PFSK-1 (cell line): ENCODE measurements at regions not wholly inside any gene's neighbourhood (a gene's known extent, or its start where the extent isn't known, plus 50 kb on each side); places are given as distances from the start of the nearest gene placed in this dataset.

ENCODE experiments used
- POLR2AphosphoS5 ChIP-seq: IDR thresholded peaks from 2 replicates; pipeline ENCODE4 v1.6.1; 2012; ENCODE audit warnings: low read depth, mild to moderate bottlenecking, control low read depth, low read length, moderate library complexity
- REST ChIP-seq, 2 experiments: IDR thresholded peaks; 2 replicates each; pipeline versions ENCODE4 v1.6.1 to v1.8.0; 2011 to 2012; ENCODE audit warnings: low read depth in 2 of 2, low read length in 2 of 2, control low read depth in 1 of 2, inconsistent platforms in 1 of 2, mild to moderate bottlenecking in 1 of 2, moderate library complexity in 1 of 2; ENCODE audit not compliant: insufficient read depth in 1 of 2
- SIN3A ChIP-seq: IDR thresholded peaks from 2 replicates; pipeline ENCODE4 v1.6.1; 2012; ENCODE audit warnings: mild to moderate bottlenecking, low read length, moderate library complexity, borderline replicate concordance; ENCODE audit not compliant: insufficient read depth
- TAF1 ChIP-seq: IDR thresholded peaks from 2 replicates; pipeline ENCODE4 v1.6.1; 2012; ENCODE audit warnings: low read length, control low read depth, borderline replicate concordance; ENCODE audit not compliant: insufficient read depth

DNA sequence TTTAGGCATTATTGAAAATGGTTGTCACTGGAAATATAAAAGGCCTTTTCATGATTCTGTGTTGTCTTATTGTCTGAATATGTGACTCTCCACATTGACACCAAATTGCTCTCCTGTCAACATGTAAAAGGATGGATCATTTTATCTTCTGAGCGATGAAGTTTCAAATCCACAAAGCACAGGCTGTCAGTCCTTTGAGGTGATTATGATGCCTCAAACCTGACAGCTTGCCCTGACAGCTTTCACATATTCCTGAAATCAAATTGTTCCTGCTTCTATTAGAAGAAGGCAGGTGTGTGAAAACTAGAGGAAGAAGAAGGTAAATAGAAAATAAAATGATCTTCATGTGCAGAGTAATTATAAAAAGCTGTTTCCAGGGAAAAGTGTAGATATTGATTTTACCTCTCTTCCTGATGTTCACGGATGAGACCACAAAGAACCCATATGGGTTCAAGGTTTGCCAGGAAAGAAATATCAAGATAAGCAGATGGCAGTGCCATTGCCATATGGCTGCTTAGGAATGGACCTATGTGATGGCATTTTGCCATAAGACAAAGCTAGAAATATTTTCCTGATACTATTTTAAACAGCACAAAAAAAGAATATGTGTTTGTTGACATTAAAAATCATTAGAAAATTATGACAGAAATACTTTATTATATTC is 1006.3 kb upstream of the AGA start:
- no peak for TF ChIP-seq POLR2AphosphoS5
- no peak for TF ChIP-seq SIN3A
- no peak for TF ChIP-seq TAF1
- no peak for TF ChIP-seq REST (IDR thresholded peaks at IDR 0.05; ENCODE audit: insufficient read depth in 1 of 2, low read depth in 2 of 2, low read length in 2 of 2)
